ENCODE measurements at regions not wholly inside any gene's neighbourhood (a gene's known extent, or its start where the extent isn't known, plus 50 kb on each side); places are given as distances from the start of the nearest gene placed in this dataset.

DNA sequence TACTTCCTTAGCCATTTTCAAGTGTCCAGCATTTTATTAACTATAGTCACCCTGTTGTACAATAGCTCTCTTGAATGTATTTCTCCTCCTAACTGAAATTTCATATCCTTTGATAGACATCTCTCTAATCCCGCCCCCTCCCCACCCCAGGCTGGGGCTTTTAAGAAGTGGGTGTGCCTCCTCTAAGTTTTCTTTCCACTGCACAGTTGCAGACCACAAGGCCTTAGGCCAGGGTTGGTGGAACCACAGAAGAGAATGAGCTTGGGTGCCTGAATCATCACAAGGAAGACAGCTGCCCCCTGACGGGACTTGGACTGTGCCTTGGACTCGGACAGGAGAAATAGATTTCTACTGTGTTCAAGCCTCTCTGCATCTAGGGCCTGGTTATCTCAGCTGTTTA, 193.4 kb downstream of the HAUS1 start:
- no peak for FAIRE-seq

DNA sequence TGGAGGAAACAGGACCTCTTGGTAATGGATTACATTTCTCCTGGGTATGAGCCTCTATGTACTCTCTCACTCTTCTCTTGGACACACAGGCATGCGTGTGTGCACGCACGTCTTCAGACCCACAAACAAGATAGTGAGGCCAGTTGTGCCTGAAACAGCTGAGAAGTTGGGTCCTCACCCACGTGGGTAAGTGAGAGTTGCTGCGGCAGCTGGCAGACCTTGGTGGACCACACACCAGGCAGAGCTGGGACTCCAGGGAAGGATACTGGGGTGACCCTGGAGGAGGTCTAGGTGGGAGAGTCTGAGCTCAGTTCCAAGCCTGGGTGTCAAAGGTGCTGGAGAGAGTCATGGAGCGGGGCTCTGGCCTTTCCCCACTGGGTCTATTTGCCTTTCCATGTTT, 194.3 kb downstream of the HAUS1 start:
- FAIRE-seq: no peak

DNA sequence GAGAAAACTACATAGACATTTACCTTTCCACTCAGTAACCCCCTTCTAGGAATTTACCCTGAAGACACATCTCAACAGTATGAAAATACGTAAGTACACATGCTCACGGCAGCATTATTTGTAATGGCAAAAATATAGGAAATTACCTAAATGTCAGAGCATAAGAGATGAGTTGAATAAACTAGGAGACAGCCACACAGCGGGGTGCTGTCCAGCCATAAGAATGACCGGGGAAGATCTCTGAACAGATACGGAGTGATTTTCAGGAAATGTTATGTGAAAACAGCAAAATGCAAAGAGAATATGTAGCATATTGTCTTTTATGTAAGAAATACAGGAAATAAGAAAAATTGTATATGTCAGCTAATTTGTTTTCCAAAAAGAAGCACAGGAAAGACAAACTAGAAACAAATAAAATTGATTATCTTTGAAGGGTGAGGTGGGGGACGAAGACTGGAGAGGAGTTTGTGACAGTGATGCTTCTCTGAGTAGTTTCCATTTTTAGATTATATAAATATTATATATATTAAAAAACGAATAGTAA, 195.4 kb downstream of the HAUS1 start:
- no peak for FAIRE-seq

GRCh38 chr18:46301081-46301480, 196.9 kb downstream of the HAUS1 start:
- FAIRE-seq: no peak

DNA sequence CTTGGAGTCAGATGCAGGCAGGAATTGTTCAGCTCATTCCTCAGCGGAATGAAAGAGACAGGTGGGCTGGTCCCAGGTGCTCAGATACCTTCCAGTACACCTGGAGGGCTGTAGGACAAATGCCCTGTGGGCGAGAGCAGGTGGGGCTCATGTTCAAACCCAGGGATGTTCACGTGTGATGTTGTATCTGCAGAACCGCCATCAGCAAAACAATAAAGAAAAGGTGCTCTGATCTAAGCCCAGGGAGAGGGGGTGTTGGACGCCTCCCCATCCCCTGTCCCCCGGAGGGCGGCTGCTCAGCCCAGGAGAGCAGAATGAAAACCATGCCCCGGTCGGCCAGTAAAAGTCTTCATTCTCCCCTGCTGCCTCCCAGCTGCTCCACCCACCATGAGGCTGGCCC, 197.4 kb downstream of the HAUS1 start:
- no peak for FAIRE-seq

GRCh38 chr18:46302528-46303485, 198.6 kb downstream of the HAUS1 start:
- no peak for FAIRE-seq

GRCh38 chr18:46310258-46310657, 206.1 kb downstream of the HAUS1 start:
- FAIRE-seq: no peak

DNA sequence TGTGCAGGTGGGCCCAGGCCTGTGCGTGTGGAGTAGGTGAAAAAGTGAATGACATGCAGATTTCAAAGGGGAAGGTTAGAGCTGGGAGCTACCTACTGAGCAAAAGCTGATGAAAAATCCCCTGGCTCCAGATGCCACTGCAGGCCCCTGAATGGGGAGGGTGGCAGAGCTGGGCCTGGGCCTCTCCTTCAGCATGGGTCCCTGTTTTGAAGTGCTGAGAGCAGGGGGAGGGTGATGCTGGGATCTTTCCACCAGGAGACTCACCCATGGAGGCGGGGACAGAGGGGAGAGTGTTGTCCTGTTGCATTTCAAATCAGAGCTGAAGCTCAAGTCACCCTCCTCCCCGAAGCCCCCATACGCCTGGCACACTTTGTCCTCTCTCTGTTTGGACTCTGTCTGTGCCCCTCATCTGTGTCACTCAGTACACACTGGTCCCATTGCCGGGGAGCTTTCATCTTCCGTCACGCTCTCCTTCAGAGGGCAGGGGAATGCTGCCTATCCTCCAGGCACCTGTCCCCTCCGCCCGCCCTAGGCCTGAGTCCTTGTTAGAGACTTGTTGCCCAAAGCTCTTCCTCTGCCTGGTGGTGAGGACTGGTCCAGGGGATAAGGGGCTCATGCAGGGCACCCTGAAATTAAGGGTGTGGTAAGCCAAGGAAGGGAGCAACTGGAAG, 206.6 kb downstream of the HAUS1 start:
- FAIRE-seq: no peak

DNA sequence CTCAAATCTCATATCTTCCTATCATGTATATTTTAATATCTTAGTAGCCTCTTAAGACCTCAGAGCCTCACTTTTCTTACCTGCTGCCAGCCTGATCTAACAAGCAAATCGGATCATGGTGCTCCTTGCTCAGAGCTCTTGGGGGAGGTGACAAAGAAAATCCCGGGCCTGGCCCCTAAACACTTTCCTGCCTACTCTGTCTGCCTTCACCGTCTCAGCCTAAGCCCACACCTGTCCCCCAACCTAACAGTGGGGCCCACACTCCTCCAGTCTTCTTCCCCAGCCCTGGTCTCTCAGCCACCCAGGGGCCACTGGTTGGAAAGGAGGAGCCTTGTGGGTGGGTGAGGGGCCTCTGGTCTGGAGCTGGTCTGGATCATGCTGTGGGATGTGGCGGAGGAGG, 207.3 kb downstream of the HAUS1 start:
- FAIRE-seq: no peak

GRCh38 chr18:46312221-46312620, 208.0 kb downstream of the HAUS1 start:
- no peak for FAIRE-seq

DNA sequence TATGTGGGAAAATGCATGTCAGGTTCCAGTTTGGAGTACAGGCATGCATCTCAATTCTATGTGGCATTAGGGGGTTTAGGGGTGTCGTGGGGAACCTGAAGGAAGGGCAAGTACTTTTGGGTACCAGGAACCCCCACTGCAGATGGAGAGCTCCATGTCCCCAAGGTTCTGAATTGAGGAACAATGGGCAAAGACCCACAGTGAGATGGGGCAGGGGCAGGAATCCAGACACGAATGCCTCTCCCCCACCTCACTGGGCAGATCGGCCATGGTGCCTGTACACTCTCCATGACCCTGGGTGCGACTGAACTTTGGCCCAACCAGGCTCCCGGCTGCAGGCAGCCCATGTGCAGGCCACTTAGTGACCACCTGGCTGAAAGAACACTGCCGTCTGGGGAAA, 209.3 kb downstream of the HAUS1 start:
- no peak for FAIRE-seq

DNA sequence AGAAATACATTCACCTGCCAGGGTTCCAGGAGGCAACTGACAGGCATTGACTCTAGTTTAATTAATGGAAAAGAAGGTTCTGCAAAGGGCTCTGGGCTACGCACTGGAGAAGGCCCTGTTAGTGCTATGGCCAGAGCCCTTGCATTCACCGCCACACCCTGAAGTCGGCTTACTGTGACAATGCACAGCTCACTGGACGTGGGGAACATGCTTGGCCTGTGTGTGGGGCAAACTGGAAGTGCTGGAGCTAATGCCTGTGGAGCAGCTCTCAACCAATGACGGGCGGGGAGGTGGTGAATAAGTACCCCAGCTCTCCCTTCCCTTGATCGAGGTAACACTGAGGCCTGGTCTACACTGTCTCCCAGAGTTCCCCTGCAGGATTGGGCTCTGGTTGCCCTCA, 209.8 kb downstream of the HAUS1 start:
- FAIRE-seq: no peak

DNA sequence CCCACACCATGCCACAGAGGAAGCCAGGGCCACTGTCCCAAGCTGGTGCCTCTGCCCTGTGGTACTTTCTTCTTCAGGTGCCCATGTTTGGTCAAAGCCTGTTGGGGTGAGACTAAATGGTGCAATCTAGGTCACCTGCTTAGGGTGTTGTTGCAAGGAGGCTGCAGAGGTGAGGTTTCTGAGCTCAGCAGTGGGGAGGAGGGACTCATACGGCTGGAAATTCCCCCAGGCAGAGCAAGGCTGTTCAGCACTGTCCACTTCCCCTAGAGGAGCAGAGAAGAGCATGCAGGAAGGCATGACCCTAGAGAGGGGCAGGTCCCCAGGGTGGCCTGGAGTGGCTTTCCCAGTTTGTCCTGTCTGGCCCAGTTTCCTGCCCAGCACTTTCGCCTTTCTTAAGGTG, 211.0 kb downstream of the HAUS1 start:
- no peak for FAIRE-seq

- no peak for FAIRE-seq
These were observed 214.2 kb downstream of the HAUS1 start for GRCh38 chr18:46318356-46318755.

- no peak for FAIRE-seq
These were observed 215.6 kb downstream of the HAUS1 start for GRCh38 chr18:46319783-46320182.

- no peak for FAIRE-seq
These were observed 216.1 kb downstream of the HAUS1 start for GRCh38 chr18:46320297-46320696.

DNA sequence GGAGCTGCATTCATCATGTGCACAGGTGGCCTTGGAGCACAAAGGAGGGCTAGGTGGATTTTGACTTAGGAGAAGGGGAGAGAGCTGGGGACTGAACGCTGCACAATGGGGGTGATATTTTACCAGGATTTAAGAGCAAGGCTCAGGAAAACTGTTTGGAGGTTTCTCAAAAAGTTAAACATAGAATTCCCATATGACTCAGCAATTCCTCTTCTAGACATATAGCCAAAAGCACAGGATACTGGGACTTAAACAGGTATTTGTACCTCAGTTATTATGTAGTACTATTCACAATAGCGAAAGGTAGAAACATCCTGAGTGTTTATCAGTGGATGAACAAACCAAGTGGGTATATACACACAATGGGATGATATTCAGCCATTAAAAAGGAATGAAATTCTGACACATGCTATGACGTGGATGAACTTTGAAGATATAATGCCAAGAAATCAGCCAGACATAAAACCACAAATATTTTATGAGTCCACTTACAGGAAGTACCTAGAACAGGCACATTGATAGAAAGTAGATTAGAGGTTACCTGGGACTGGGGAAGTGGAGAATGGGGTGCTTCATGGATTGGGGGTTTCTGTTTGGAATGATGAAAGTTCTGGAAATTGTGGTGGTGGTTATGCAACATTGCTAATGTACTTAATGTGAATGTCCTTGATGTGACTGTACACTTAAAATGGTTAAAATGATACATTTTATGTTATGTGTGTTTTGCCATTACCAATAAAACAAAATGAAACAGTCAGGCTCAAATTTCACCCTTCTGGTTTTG, 216.9 kb downstream of the HAUS1 start:
- FAIRE-seq: no peak

- no peak for FAIRE-seq
These were observed 217.8 kb downstream of the HAUS1 start for GRCh38 chr18:46321955-46322354.

- no peak for FAIRE-seq
These were observed 218.3 kb downstream of the HAUS1 start for GRCh38 chr18:46322411-46322891.

GRCh38 chr18:46322941-46323340, 218.8 kb downstream of the HAUS1 start:
- FAIRE-seq: no peak

GRCh38 chr18:46324087-46324955, 220.1 kb downstream of the HAUS1 start:
- no peak for FAIRE-seq

GRCh38 chr18:46325895-46326294, 221.7 kb downstream of the HAUS1 start:
- no peak for FAIRE-seq

Measured in islet of Langerhans (tissue), 1 donor.